ENCODE measurements at regions not wholly inside any gene's neighbourhood (a gene's known extent, or its start where the extent isn't known, plus 50 kb on each side); places are given as distances from the start of the nearest gene placed in this dataset.

DNA sequence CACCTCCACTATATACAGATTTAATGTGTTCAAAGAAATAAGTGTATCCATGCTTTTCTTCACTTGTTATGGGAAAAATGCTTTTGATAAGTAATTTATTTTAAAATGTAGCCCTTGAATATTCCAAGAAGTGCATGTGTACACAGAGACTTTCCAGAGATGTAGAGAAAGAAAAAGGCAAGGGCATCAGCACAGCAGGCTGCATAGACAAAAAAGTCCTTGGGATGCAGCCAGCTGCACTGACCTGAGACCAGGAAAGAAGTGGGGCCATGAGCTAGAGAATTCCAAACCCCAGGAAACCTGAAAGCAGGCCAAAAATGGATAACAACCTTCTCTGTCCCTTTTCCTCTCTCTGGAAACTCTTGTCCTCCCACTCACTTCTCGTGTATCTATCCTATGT lies 51.6 kb upstream of the PRDM8 start:
- H3K4me3 ChIP-seq (ENCODE audit: low read depth, low read length), result no peak overlapping the region
- DNase-seq (ENCODE audit: low read depth), result no peak
- TF ChIP-seq, protein P1, sequence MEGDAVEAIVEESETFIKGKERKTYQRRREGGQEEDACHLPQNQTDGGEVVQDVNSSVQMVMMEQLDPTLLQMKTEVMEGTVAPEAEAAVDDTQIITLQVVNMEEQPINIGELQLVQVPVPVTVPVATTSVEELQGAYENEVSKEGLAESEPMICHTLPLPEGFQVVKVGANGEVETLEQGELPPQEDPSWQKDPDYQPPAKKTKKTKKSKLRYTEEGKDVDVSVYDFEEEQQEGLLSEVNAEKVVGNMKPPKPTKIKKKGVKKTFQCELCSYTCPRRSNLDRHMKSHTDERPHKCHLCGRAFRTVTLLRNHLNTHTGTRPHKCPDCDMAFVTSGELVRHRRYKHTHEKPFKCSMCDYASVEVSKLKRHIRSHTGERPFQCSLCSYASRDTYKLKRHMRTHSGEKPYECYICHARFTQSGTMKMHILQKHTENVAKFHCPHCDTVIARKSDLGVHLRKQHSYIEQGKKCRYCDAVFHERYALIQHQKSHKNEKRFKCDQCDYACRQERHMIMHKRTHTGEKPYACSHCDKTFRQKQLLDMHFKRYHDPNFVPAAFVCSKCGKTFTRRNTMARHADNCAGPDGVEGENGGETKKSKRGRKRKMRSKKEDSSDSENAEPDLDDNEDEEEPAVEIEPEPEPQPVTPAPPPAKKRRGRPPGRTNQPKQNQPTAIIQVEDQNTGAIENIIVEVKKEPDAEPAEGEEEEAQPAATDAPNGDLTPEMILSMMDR (IDR thresholded peaks at IDR 0.05; ENCODE audit: control insufficient read depth, extremely low read depth, insufficient read depth), result no peak

DNA sequence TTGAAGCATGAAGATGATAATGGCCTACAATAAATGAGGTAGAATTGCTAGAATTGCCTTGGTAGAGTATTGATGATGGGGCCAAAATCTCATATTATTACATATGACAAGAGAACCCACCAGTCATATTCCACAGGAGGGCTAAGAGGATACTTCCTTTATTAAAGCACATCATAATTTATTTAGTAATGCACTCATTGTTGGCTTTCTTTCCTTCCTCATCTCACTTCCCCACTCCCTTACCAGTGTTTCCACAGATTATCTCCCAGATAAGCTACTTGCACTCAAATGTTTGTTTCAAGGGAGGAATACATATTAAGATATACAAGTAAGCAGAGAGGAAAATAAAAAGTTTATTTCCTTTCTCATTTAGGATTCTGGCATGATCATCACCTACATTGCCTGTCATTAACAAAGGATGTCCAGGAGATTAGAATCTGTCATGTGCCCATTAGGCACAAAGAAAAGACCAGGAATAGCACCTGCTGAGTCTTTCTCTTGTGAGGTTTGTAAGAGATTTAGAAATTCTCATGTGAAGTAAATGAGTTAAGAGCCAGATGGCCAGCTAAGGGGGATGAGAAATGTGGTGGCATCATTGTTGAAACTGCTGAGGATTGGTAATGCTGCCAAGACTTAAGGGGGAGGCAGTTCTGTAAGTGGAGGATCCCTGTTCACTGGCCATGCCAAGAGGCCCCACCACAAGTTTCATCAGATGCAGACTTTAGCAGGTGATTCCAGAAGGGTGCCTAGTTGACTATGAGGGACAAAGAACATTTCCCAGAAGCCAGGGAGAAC lies 52.4 kb upstream of the PRDM8 start:
- TF ChIP-seq, protein P1 (IDR thresholded peaks at IDR 0.05; ENCODE audit: control insufficient read depth, extremely low read depth, insufficient read depth), result no peak
- H3K4me3 ChIP-seq (ENCODE audit: low read depth, low read length), result no peak overlapping the region
- DNase-seq (ENCODE audit: low read depth), result no peak

DNA sequence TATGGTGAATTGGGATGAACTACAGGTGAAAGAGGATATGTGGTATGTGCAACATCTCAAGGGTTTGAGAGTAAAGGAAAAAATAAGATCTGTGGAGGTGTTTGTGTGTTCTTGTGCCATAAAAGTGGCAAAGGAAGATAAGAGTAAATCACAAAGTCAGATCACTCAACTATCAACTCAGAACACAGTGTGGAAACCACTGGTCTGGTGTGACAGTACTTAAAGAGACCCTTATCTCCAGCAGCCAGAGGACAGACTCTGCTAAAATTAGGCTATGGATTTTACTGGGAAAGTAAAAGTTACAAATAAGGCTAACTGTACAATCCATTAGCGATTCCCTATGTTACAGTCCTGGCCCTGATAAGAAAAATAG lies 54.0 kb upstream of the PRDM8 start:
- TF ChIP-seq, protein P1 (IDR thresholded peaks at IDR 0.05; ENCODE audit: control insufficient read depth, extremely low read depth, insufficient read depth), result no peak
- no peak for DNase-seq (ENCODE audit: low read depth)
- H3K4me3 ChIP-seq (ENCODE audit: low read depth, low read length), result no peak overlapping the region

DNA sequence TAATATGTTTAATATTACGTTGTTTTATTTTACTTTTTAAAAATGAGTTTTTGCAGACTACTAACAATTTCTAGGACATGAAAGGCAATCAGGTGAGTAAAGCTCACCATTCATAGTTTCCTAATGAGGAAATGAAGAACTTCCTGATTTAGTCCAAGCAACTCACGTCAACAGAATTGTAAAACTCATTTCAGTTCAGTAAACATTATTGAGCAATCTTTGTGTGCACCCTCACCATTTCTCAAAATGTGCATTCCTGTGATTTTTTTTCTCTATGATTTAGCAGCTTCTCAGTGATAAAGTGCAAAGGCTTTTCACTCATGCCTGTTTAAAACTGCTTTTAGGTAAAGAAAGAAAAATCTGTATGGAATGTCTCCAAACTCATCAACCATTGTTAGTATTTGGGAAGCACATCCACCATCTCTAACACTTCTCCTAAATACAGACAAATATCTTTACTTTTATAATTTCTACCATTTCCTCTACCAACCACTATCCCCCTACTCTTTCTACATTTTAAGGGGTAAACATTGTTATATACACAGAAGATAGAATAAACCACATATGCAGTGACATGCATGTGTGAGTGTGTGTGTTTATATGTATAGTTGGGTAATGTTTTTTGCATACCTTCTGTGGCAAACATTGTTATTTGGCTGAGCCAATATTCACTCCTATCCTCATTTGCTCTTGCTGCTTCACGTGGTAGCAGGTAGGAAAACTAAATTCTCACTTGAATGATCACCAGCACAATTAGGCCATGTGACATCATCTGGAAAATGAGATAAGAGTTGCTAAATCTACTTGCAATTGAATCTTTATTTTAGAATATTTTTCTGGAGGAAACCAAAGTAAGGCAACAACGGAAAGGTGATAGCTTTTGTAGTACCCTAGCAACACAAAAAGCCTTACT lies 54.7 kb upstream of the PRDM8 start:
- H3K4me3 ChIP-seq (ENCODE audit: low read depth, low read length), result no peak overlapping the region
- DNase-seq (ENCODE audit: low read depth), result no peak
- TF ChIP-seq, protein P1 (IDR thresholded peaks at IDR 0.05; ENCODE audit: control insufficient read depth, extremely low read depth, insufficient read depth), result no peak

DNA sequence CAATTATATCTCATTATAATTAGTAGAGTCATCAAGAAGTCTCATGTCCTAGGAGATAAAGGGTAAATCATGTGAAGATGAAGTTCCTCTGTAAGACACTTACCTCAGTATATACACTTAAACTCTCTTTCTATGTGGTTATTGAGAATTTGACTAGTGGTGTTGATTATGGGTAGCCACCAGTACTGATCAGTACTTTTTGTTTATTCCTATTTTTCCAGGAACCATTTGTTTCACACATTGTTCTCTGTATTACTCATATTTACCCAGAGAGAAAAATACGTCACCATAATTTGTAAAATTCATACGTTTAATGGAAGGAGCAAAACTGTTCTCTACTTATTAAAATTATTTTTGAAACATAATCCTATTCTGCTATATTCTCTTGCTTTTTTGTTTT lies 55.8 kb upstream of the PRDM8 start:
- no peak for DNase-seq (ENCODE audit: low read depth)
- TF ChIP-seq, protein P1 (IDR thresholded peaks at IDR 0.05; ENCODE audit: control insufficient read depth, extremely low read depth, insufficient read depth), result no peak
- H3K4me3 ChIP-seq (ENCODE audit: low read depth, low read length), result no peak overlapping the region

DNA sequence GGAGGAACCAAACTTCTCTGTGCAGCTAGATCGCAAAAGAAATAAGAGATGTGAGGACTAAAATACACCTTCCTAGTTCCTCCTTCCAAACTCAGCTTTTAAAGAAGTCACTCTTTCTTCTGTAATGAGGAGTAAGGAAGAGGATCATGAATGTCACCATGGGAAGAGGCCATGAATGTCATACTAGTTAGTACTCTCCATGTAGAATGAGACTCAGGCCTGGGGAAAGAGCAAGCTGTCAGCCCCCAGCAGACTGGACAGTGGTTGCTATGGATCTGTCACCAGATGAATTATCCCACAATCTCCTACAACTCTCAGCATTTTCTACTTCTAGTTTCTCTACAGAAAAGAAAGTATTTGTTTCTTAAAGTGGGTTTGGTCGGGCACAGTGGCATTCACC lies 57.1 kb upstream of the PRDM8 start:
- TF ChIP-seq, protein P1 (IDR thresholded peaks at IDR 0.05; ENCODE audit: control insufficient read depth, extremely low read depth, insufficient read depth), result no peak
- H3K4me3 ChIP-seq (ENCODE audit: low read depth, low read length), result no peak overlapping the region
- DNase-seq (ENCODE audit: low read depth), result no peak
